ENCODE measurements at regions not wholly inside any gene's neighbourhood (a gene's known extent, or its start where the extent isn't known, plus 50 kb on each side); places are given as distances from the start of the nearest gene placed in this dataset.
A peak's percentile ranks its signal among the peaks of the same experiment; 100 is the strongest.

DNA sequence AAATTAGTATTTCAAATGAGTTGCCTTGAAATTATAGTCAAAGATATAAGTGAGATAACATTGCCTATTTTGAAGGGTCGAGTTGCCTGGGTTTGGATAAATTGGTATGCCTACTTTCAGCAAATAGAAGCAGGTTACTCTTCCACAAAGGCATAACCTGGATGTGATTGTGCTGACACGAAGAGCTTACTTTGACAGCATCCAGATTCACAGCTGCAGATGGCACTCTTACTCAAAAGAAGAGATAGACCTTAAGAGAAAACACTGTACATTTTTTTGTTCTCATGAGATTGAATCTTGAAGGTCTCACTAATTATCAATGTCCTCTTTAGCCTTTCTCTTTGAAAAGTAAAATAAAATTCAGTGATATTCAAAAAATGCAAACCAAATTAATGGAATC lies 1338.7 kb downstream of the REEP3 start:
- Histone ChIP-seq H3K9me3 (no peaks in the 10 kb centered on the region), H3K4me1 (replicated peaks) (no peaks in the 10 kb centered on the region), H3K27me3 (replicated peaks; ENCODE audit: insufficient read depth) (no peaks in the 10 kb centered on the region), H3K36me3 (no peaks in the 10 kb centered on the region), H3K4me3 (no peak overlapping the region), H3K27ac (no peak overlapping the region)
- WGBS: 49% methylated on average over 2 of the region's 2 CpGs
- no peak for DNase-seq (ENCODE audit: low spot score)
- intact Hi-C loops (cut with DNase I): no loop called here
- TF ChIP-seq POLR2A (IDR thresholded peaks at IDR 0.05) (no peak), POLR2AphosphoS5 (IDR thresholded peaks at IDR 0.05) (no peak)
- TF ChIP-seq, protein P1, sequence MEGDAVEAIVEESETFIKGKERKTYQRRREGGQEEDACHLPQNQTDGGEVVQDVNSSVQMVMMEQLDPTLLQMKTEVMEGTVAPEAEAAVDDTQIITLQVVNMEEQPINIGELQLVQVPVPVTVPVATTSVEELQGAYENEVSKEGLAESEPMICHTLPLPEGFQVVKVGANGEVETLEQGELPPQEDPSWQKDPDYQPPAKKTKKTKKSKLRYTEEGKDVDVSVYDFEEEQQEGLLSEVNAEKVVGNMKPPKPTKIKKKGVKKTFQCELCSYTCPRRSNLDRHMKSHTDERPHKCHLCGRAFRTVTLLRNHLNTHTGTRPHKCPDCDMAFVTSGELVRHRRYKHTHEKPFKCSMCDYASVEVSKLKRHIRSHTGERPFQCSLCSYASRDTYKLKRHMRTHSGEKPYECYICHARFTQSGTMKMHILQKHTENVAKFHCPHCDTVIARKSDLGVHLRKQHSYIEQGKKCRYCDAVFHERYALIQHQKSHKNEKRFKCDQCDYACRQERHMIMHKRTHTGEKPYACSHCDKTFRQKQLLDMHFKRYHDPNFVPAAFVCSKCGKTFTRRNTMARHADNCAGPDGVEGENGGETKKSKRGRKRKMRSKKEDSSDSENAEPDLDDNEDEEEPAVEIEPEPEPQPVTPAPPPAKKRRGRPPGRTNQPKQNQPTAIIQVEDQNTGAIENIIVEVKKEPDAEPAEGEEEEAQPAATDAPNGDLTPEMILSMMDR (IDR thresholded peaks at IDR 0.05): no peak

DNA sequence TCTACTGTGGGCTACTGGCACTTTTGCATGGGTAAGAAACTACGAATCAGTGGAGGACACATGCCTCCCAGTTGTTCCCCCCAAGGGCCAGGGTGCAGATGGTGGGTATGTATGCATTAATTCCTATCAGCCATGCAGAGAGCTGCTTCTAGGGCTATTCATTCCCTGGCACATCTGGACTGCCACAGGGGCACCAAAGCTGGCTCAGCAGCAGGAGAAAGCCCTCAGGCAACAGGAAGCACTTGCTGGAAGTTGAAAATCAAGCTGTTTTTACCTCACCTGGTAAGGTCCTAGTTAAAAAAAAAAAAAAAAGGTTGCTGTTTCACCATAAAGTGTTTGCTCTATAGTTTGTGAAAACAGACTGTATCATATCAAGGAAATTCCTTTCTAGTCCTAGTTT lies 1342.6 kb downstream of the REEP3 start:
- Histone ChIP-seq H3K27me3 (replicated peaks; ENCODE audit: insufficient read depth) (no peaks in the 10 kb centered on the region), H3K9me3 (no peaks in the 10 kb centered on the region), H3K4me1 (replicated peaks) (no peaks in the 10 kb centered on the region), H3K27ac (no peak overlapping the region), H3K4me3 (no peak overlapping the region), H3K36me3 (no peaks in the 10 kb centered on the region)
- DNase-seq (ENCODE audit: low spot score): no peak
- WGBS: 84% methylated on average over 1 of the region's 1 CpG
- intact Hi-C loops (cut with DNase I): no loop called here
- TF ChIP-seq POLR2A (IDR thresholded peaks at IDR 0.05): no peak
- TF ChIP-seq, protein P1 (IDR thresholded peaks at IDR 0.05): no peak
- TF ChIP-seq POLR2AphosphoS5 (IDR thresholded peaks at IDR 0.05): no peak

DNA sequence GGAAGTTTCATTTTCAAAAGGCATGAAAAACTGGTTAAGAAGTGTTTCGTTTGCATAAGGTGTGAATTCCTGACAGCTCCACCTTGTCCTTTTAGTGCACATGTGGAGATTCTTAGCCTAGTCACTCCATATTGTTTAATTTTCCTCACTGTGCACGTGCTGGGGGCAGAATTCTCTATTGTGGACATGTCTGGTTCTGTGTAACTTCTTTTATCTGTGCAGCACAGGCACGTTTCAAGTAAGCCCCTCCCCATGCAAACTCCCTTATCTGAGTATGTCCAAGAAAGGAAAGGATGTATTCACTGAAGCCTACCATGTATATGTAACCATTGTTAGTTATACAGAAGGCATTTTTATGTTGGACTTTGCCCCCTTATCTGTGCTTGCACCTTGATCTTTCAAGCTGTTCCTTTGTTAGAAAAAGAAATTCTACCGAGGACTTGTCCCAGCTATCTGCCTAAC lies 1346.3 kb downstream of the REEP3 start:
- peak overlapping the region in 1 of 2 donors; percentile 7 for H3K4me3 ChIP-seq
- H3K36me3 ChIP-seq: no peaks in the 10 kb centered on the region
- H3K27me3 ChIP-seq (replicated peaks; ENCODE audit: insufficient read depth): no peaks in the 10 kb centered on the region
- H3K27ac ChIP-seq: peak overlapping the region in 1 of 2 donors; percentile 67
- no peak for DNase-seq (ENCODE audit: low spot score)
- H3K9me3 ChIP-seq: no peaks in the 10 kb centered on the region
- TF ChIP-seq, protein P1 (IDR thresholded peaks at IDR 0.05): no peak
- TF ChIP-seq POLR2A (IDR thresholded peaks at IDR 0.05) (no peak), POLR2AphosphoS5 (IDR thresholded peaks at IDR 0.05) (no peak)
- intact Hi-C loops (cut with DNase I): no loop called here
- 19% methylated on average over 4 of the region's 4 CpGs for WGBS
- H3K4me1 ChIP-seq (replicated peaks): no peaks in the 10 kb centered on the region

DNA sequence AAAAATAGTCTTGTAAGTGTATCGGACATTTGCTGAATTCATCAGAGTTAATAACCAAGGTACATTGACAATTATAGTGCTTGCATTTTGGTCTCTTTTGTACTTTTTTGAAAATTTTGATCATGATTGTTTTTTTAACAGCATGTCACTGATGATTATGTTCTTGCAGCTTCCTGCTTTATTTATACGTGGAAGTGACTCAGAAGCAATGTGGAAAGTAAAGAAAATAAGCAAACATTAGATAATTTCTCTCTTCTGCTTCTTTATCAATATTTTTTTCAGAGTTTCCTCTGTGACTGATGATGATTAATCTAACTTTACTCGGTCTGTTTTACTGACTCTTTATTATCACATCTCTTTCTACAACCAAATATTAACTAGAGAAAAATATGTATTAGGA lies 1351.9 kb downstream of the REEP3 start:
- intact Hi-C loops (cut with DNase I): no loop called here
- no peak for DNase-seq (ENCODE audit: low spot score)
- Histone ChIP-seq H3K9me3 (no peaks in the 10 kb centered on the region), H3K27me3 (replicated peaks; ENCODE audit: insufficient read depth) (no peaks in the 10 kb centered on the region), H3K36me3 (no peaks in the 10 kb centered on the region), H3K27ac (no peak overlapping the region), H3K4me1 (replicated peaks) (no peaks in the 10 kb centered on the region), H3K4me3 (no peak overlapping the region)
- TF ChIP-seq, protein P1 (IDR thresholded peaks at IDR 0.05): no peak
- TF ChIP-seq POLR2A (IDR thresholded peaks at IDR 0.05) (no peak), POLR2AphosphoS5 (IDR thresholded peaks at IDR 0.05) (no peak)
- 56% methylated on average over 3 of the region's 3 CpGs for WGBS

DNA sequence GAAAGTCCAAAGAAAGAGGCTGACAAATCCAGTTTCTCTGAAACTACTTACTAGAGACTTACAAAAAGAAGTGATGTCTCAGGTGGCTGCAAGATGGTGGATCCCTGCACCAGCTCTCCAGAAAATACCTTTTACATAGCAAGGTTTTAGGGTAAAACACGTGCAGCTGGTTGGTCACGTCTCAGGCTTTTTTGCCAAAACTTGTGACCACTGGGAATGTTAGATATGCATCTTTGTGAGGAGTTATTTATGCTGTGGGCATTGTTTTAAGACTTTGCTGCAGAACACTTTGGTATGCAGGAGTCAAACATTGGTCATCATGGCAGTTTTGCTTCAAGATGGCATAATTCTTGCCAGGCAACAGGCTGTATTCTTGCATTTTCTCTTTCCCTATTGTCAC lies 1352.8 kb downstream of the REEP3 start:
- no peak for TF ChIP-seq POLR2A (IDR thresholded peaks at IDR 0.05)
- no peak for TF ChIP-seq POLR2AphosphoS5 (IDR thresholded peaks at IDR 0.05)
- TF ChIP-seq, protein P1 (IDR thresholded peaks at IDR 0.05): no peak
- H3K4me3 ChIP-seq: no peak overlapping the region

More for the DNA sequence above, 1352.8 kb downstream of the REEP3 start:
- Histone ChIP-seq H3K27me3 (replicated peaks; ENCODE audit: insufficient read depth) (no peaks in the 10 kb centered on the region), H3K4me1 (replicated peaks) (no peaks in the 10 kb centered on the region), H3K36me3 (no peaks in the 10 kb centered on the region), H3K27ac (no peak overlapping the region), H3K9me3 (no peaks in the 10 kb centered on the region)
- intact Hi-C loops (cut with DNase I): no loop called here
- DNase-seq (ENCODE audit: low spot score): no peak
- WGBS: 42% methylated on average over 2 of the region's 2 CpGs
